Neural cell (in vitro differentiated cells): ENCODE measurements at regions not wholly inside any gene's neighbourhood (a gene's known extent, or its start where the extent isn't known, plus 50 kb on each side); places are given as distances from the start of the nearest gene placed in this dataset.

Source experiments
- H2AFZ ChIP-seq: fragments of 200-600, 300-800 bp; sonication (generic), shearing (Covaris generic); 2 replicates; pipeline ENCODE4 v1.6.0; 2014; ENCODE audit warnings: low read depth, mild to moderate bottlenecking, antibody characterized with exemption, low read length, moderate library complexity
- H3F3A ChIP-seq: fragments of 200-600 bp; shearing (Covaris generic); 2 replicates; pipeline ENCODE4 v1.6.1; 2016; ENCODE audit warnings: mild to moderate bottlenecking, moderate library complexity, mixed read lengths, antibody characterized with exemption, low read length; ENCODE audit not compliant: insufficient read depth, poor library complexity, severe bottlenecking
- H3K27ac ChIP-seq: fragments of 200-600, 300-800 bp; sonication (generic), shearing (Covaris generic); 2 replicates; pipeline ENCODE4 v1.5.1; 2014; ENCODE audit warnings: mild to moderate bottlenecking, low read length, moderate library complexity
- H3K27me3 ChIP-seq: fragments of 300-800, 200-600 bp; sonication (generic), shearing (Covaris generic); 2 replicates; pipeline ENCODE4 v1.6.0; 2014; ENCODE audit warnings: mild to moderate bottlenecking, low read depth, low read length, moderate library complexity; ENCODE audit not compliant: insufficient read depth
- H3K36me3 ChIP-seq: fragments of 300-800, 200-600 bp; sonication (generic), shearing (Covaris generic); 2 replicates; pipeline ENCODE4 v1.5.1; 2014; ENCODE audit warnings: mild to moderate bottlenecking, antibody characterized with exemption, low read length, moderate library complexity; ENCODE audit not compliant: insufficient read depth
- H3K4me2 ChIP-seq: fragments of 300-800, 200-600 bp; sonication (generic), shearing (Covaris generic); 2 replicates; pipeline ENCODE4 v1.6.0; 2014; ENCODE audit warnings: mild to moderate bottlenecking, low read length
- H3K4me3 ChIP-seq: fragments of 300-800, 200-600 bp; sonication (generic), shearing (Covaris generic); 2 replicates; pipeline ENCODE4 v1.5.1; 2014; ENCODE audit warnings: mild to moderate bottlenecking, low read length, moderate library complexity
- H3K79me2 ChIP-seq: fragments of 200-600 bp; shearing (Covaris generic); replicated peaks from 2 replicates; pipeline ENCODE4 v1.6.0; 2014; ENCODE audit warnings: mild to moderate bottlenecking, low read length, moderate library complexity; ENCODE audit not compliant: insufficient read depth
- H3K9ac ChIP-seq: fragments of 300-800, 200-600 bp; sonication (generic), shearing (Covaris generic); 2 replicates; pipeline ENCODE4 v1.6.1; 2016; ENCODE audit warnings: mild to moderate bottlenecking, low read length, mixed read lengths
- H3K9me2 ChIP-seq: fragments of 200-600 bp; shearing (Covaris generic); 2 replicates; pipeline ENCODE4 v1.6.1; 2016; ENCODE audit warnings: mild to moderate bottlenecking, low read length, mixed read lengths; ENCODE audit not compliant: insufficient read depth
- H3K9me3 ChIP-seq: fragments of 200-600, 300-800 bp; sonication (generic), shearing (Covaris generic); 2 replicates; pipeline ENCODE4 v1.6.1; 2016; ENCODE audit warnings: mild to moderate bottlenecking, mixed run types, low read length, moderate library complexity, mixed read lengths
- H4K20me1 ChIP-seq: fragments of 200-600 bp; shearing (Covaris generic); 2 replicates; pipeline ENCODE4 v1.6.1; 2016; ENCODE audit warnings: mild to moderate bottlenecking, mixed run types; ENCODE audit not compliant: insufficient read depth
- CTCF ChIP-seq: fragments of 450-650 bp; IDR thresholded peaks from 2 replicates; pipeline ENCODE4 v1.5.1; 2014; ENCODE audit warnings: antibody characterized with exemption, mild to moderate bottlenecking, moderate library complexity; ENCODE audit not compliant: poor library complexity, severe bottlenecking
- EP300 ChIP-seq: fragments of 450-650 bp; conservative IDR thresholded peaks from 2 replicates; pipeline ENCODE4 v1.6.1; 2014; ENCODE audit warnings: antibody characterized with exemption, mild to moderate bottlenecking, moderate library complexity; ENCODE audit not compliant: poor library complexity, severe bottlenecking
- EZH2 ChIP-seq: fragments of 200-600, 300-800 bp; shearing (Covaris generic), sonication (generic); IDR thresholded peaks from 2 replicates; pipeline ENCODE4 v1.6.1; 2014; ENCODE audit warnings: antibody characterized with exemption, low read length, borderline replicate concordance, mild to moderate bottlenecking; ENCODE audit not compliant: insufficient read depth, poor library complexity, severe bottlenecking
- MXI1 ChIP-seq: fragments of 450-650 bp; conservative IDR thresholded peaks from 2 replicates; pipeline ENCODE4 v1.6.1; 2014; ENCODE audit warnings: antibody characterized with exemption, mild to moderate bottlenecking; ENCODE audit not compliant: poor library complexity, severe bottlenecking
- POLR2AphosphoS5 ChIP-seq: IDR thresholded peaks from 2 replicates; pipeline ENCODE4 v1.6.1; 2012
- RAD21 ChIP-seq: fragments of 450-650 bp; conservative IDR thresholded peaks from 2 replicates; pipeline ENCODE4 v1.6.1; 2014; ENCODE audit warnings: antibody characterized with exemption, mild to moderate bottlenecking, moderate library complexity
- REST ChIP-seq: IDR thresholded peaks from 2 replicates; pipeline ENCODE4 v1.6.1; 2012; ENCODE audit warnings: borderline replicate concordance
- SMC3 ChIP-seq: fragments of 450-650 bp; conservative IDR thresholded peaks from 2 replicates; pipeline ENCODE4 v1.6.1; 2014; ENCODE audit warnings: antibody characterized with exemption, mild to moderate bottlenecking, moderate library complexity; ENCODE audit not compliant: poor library complexity
- TAF1 ChIP-seq: IDR thresholded peaks from 2 replicates; pipeline ENCODE4 v1.6.1; 2012; ENCODE audit warnings: low read depth

GRCh38 chrX:45783002-45783401, 582.3 kb upstream of the DIPK2B start:
- no peak overlapping the region for H3K4me2 ChIP-seq

GRCh38 chrX:45781901-45782553, 581.4 kb upstream of the DIPK2B start:
- Histone ChIP-seq H3K4me3 (no peak overlapping the region), H4K20me1 (no peaks in the 10 kb centered on the region), H3F3A (no peaks in the 10 kb centered on the region), H3K4me2 (no peak overlapping the region), H2AFZ (no peak overlapping the region), H3K9ac (no peak overlapping the region), H3K79me2 (no peaks in the 10 kb centered on the region), H3K9me3 (no peaks in the 10 kb centered on the region), H3K27me3 (no peaks in the 10 kb centered on the region), H3K36me3 (no peaks in the 10 kb centered on the region), H3K27ac (no peak overlapping the region), H3K9me2 (no peaks in the 10 kb centered on the region)
- no peak for TF ChIP-seq EZH2
- no peak for TF ChIP-seq CTCF
- no peak for TF ChIP-seq POLR2AphosphoS5
- no peak for TF ChIP-seq EP300
- TF ChIP-seq RAD21 = no peak
- TF ChIP-seq REST = no peak
- TF ChIP-seq SMC3 = no peak

More at GRCh38 chrX:45783002-45783401, 582.3 kb upstream of the DIPK2B start:
- TF ChIP-seq TAF1 = no peak
- no peak for TF ChIP-seq MXI1
- TF ChIP-seq EZH2 = no peak
- TF ChIP-seq SMC3 = no peak
- Histone ChIP-seq H3K27ac (no peak overlapping the region), H3K9me3 (no peaks in the 10 kb centered on the region), H3K27me3 (no peaks in the 10 kb centered on the region), H3K9me2 (no peaks in the 10 kb centered on the region), H3K4me3 (no peak overlapping the region), H4K20me1 (no peaks in the 10 kb centered on the region), H3K9ac (no peak overlapping the region), H3F3A (no peaks in the 10 kb centered on the region), H2AFZ (no peak overlapping the region), H3K36me3 (no peaks in the 10 kb centered on the region), H3K79me2 (no peaks in the 10 kb centered on the region)

GRCh38 chrX:45778616-45779015, 577.9 kb upstream of the DIPK2B start:
- no peak overlapping the region for H3K4me2 ChIP-seq
- no peak overlapping the region for H3K4me3 ChIP-seq
- no peaks in the 10 kb centered on the region for H3K9me2 ChIP-seq
- no peak overlapping the region for H3K27ac ChIP-seq
- H3K36me3 ChIP-seq = no peaks in the 10 kb centered on the region
- H2AFZ ChIP-seq = no peak overlapping the region
- TF ChIP-seq REST = no peak
- TF ChIP-seq SMC3 = no peak
- TF ChIP-seq MXI1 = no peak
- TF ChIP-seq CTCF = no peak
- no peak for TF ChIP-seq POLR2AphosphoS5
- no peak for TF ChIP-seq EZH2
- no peak for TF ChIP-seq RAD21
- no peak for TF ChIP-seq TAF1
- no peak for TF ChIP-seq EP300
- H3K9ac ChIP-seq = no peak overlapping the region
- no peaks in the 10 kb centered on the region for H3F3A ChIP-seq
- no peaks in the 10 kb centered on the region for H3K9me3 ChIP-seq
- no peaks in the 10 kb centered on the region for H3K79me2 ChIP-seq
- no peaks in the 10 kb centered on the region for H4K20me1 ChIP-seq
- no peaks in the 10 kb centered on the region for H3K27me3 ChIP-seq
